TTC549 (cell line): ENCODE measurements at regions not wholly inside any gene's neighbourhood (a gene's known extent, or its start where the extent isn't known, plus 50 kb on each side); places are given as distances from the start of the nearest gene placed in this dataset.

Source experiments
- FAIRE-seq: peaks from 2 replicates; lab custom pipeline; 2012; peaks lifted over from hg19 to GRCh38; lab: Jason Lieb, UNC

- FAIRE-seq, result no peak
Measured at GRCh38 chr6:139944131-139944530, 569.7 kb upstream of the CITED2 start.

GRCh38 chr6:139943391-139943790 is 568.9 kb upstream of the CITED2 start:
- FAIRE-seq, result no peak

GRCh38 chr6:139942331-139942730 is 567.9 kb upstream of the CITED2 start:
- FAIRE-seq, result no peak

- FAIRE-seq, result no peak
Measured at GRCh38 chr6:139941826-139942225, 567.4 kb upstream of the CITED2 start.

- FAIRE-seq, result no peak
Measured at GRCh38 chr6:139940741-139941729, 566.6 kb upstream of the CITED2 start.

- FAIRE-seq, result no peak
Measured at GRCh38 chr6:139939189-139939979, 564.9 kb upstream of the CITED2 start.

GRCh38 chr6:139932671-139933070 is 558.2 kb upstream of the CITED2 start:
- no peak for FAIRE-seq

- FAIRE-seq, result no peak
Measured at GRCh38 chr6:139931747-139932146, 557.3 kb upstream of the CITED2 start.

- no peak for FAIRE-seq
Measured at GRCh38 chr6:139927742-139928305, 553.4 kb upstream of the CITED2 start.

GRCh38 chr6:139927236-139927635 is 552.8 kb upstream of the CITED2 start:
- FAIRE-seq, result peak; percentile 43

- no peak for FAIRE-seq
Measured at GRCh38 chr6:139926711-139927110, 552.3 kb upstream of the CITED2 start.

GRCh38 chr6:139925894-139926641 is 551.6 kb upstream of the CITED2 start:
- peak; percentile 60 for FAIRE-seq

GRCh38 chr6:139923964-139924475 is 549.6 kb upstream of the CITED2 start:
- FAIRE-seq, result no peak

- FAIRE-seq, result no peak
Measured at GRCh38 chr6:139922236-139922635, 547.8 kb upstream of the CITED2 start.

- no peak for FAIRE-seq
Measured at GRCh38 chr6:139920776-139921100, 546.3 kb upstream of the CITED2 start.

- no peak for FAIRE-seq
Measured at GRCh38 chr6:139920027-139920775, 545.8 kb upstream of the CITED2 start.

GRCh38 chr6:139919107-139920026 is 544.9 kb upstream of the CITED2 start:
- no peak for FAIRE-seq

GRCh38 chr6:139917951-139918630 is 543.6 kb upstream of the CITED2 start:
- FAIRE-seq, result no peak

GRCh38 chr6:139914910-139915309 is 540.5 kb upstream of the CITED2 start:
- no peak for FAIRE-seq
